Spleen (tissue), 11 donors: ENCODE measurements at regions not wholly inside any gene's neighbourhood (a gene's known extent, or its start where the extent isn't known, plus 50 kb on each side); places are given as distances from the start of the nearest gene placed in this dataset.
"Not testable (repeated sequence)": the region's sequence is repeated elsewhere in the genome, so short reads cannot be mapped to it uniquely, and the experiment has no call there.

ENCODE experiments used
- DNase-seq: peaks from one replicate; pipeline ENCODE4 v3.0.0-alpha.2; 2020
- H3K27ac ChIP-seq, 8 donors: fragments of 200-600 bp; sonication (generic) in 7 of 8; 1 replicate in 4 of 8; 2 replicates in 4 of 8; pipeline versions ENCODE4 v1.5.0 to v1.8.0; 2016 to 2021; ENCODE audit warnings: inconsistent platforms in 4 of 8, mild to moderate bottlenecking in 4 of 8, moderate library complexity in 1 of 8
- H3K27me3 ChIP-seq, 7 donors: fragments of 200-600 bp; sonication (generic) in 6 of 7; replicated peaks in 1 of 7; 1 replicate in 4 of 7; 2 replicates in 3 of 7; pipeline versions ENCODE4 v1.5.0 to v1.8.0; 2016 to 2021; ENCODE audit warnings: inconsistent platforms in 3 of 7, mild to moderate bottlenecking in 1 of 7
- H3K36me3 ChIP-seq, 6 donors: fragments of 200-600 bp; sonication (generic) in 5 of 6; 1 replicate in 4 of 6; 2 replicates in 2 of 6; pipeline versions ENCODE4 v1.5.0 to v1.8.0; 2016 to 2021; ENCODE audit warnings: inconsistent platforms in 2 of 6
- H3K4me1 ChIP-seq, 6 donors: fragments of 200-600 bp; sonication (generic) in 5 of 6; 1 replicate in 3 of 6; 2 replicates in 3 of 6; pipeline versions ENCODE4 v1.5.0 to v1.8.0; 2016 to 2021; ENCODE audit warnings: inconsistent platforms in 3 of 6
- H3K4me3 ChIP-seq, 8 donors: fragments of 200-600 bp; sonication (generic) in 7 of 8; 1 replicate in 4 of 8; 2 replicates in 4 of 8; pipeline versions ENCODE4 v1.5.0 to v1.8.0; 2016 to 2021; ENCODE audit warnings: inconsistent platforms in 4 of 8, mild to moderate bottlenecking in 4 of 8, moderate library complexity in 2 of 8
- H3K9me3 ChIP-seq, 8 donors: fragments of 200-600 bp; sonication (generic) in 7 of 8; 1 replicate in 4 of 8; 2 replicates in 4 of 8; pipeline versions ENCODE4 v1.5.0 to v1.8.0; 2016 to 2021; ENCODE audit warnings: inconsistent platforms in 4 of 8
- CTCF ChIP-seq, 11 experiments: fragments of 200-600 bp in 7 of 11; fragments of 450-650 bp in 4 of 11; sonication (generic) in 4 of 11; IDR thresholded peaks in 8 of 11; conservative IDR thresholded peaks in 3 of 11; 1 replicate in 7 of 11; 2 replicates in 4 of 11; pipeline versions ENCODE4 v1.4.0 to v1.8.0; 2016 to 2021; ENCODE audit warnings: antibody characterized with exemption in 11 of 11, inconsistent platforms in 4 of 11, mild to moderate bottlenecking in 1 of 11
- POLR2A ChIP-seq, 3 donors: fragments of 450-650 bp; IDR thresholded peaks; one replicate each; pipeline ENCODE4 v1.5.1; 2017; ENCODE audit warnings: antibody characterized with exemption in 3 of 3, mild to moderate bottlenecking in 1 of 3
- POLR2AphosphoS5 ChIP-seq, 3 donors: sonication (generic); formaldehyde crosslinking; IDR thresholded peaks; one replicate each; pipeline ENCODE4 v1.5.1; 2017; ENCODE audit warnings: antibody characterized with exemption in 3 of 3
- WGBS, 5 donors: extraction: QIAGEN DNeasy Blood & Tissue Kit in 3 of 5; methylation state at CpG; one replicate each; pipeline versions ENCODE4 v1.1.5 to v1.1.7; 2013 to 2018; 5-methylcytosine and 5-hydroxymethylcytosine counted together
- intact Hi-C: fragments of 100-400 bp; cut with DNase I; formaldehyde crosslinking; loops from one replicate; pipeline ENCODE4 v1.15.0; 2023; ENCODE audit warnings: low total_unique reads
- donor health status: healthy with polysubstance abuse.
- donor health status: DM: no; HTN: no; CAD: no; lungs with moderate emphysema.
- donor health status: DM: no; HTN: no; CAD: no.
- donor health status: Bipolar disorder and iron deficiency.
- donor health status: healthy.
- donor health status: DM: no; HTN: no; CAD: no.
- donor health status: DM: yes; HTN: yes; CAD: no.

GRCh38 chr14:105687171-105688022 lies 161.0 kb downstream of the TMEM121 start:
- not testable (repeated sequence) for H3K36me3 ChIP-seq, H3K9me3 ChIP-seq, H3K4me3 ChIP-seq, H3K27me3 ChIP-seq
- H3K27ac ChIP-seq: peak overlapping the region in 6 of 8 donors; percentile 54 to 90 (median 79)
- H3K4me1 ChIP-seq: peaks cover 0 to 17% (median 0%) of the 10 kb centered on the region in 6 donors
- WGBS, 5 donors: 69 to 80% (median 79%) methylated on average over 21 to 23 of the region's 23 CpGs
- intact Hi-C loops: loop anchor here (10.0 kb wide), 1 partner anchor 247 kb away; no protein-coding TSS in a partner anchor
- DNase-seq: peak; percentile 66

- 39 to 61% (median 52%) methylated on average over 7 to 11 of the region's 11 CpGs; no CpG with 5 or more reads in 1 of the 5 donors for WGBS, 5 donors
- not testable (repeated sequence) for H3K4me3 ChIP-seq, H3K36me3 ChIP-seq, H3K27me3 ChIP-seq, H3K9me3 ChIP-seq
- DNase-seq: peak; percentile 83
- Histone ChIP-seq H3K27ac (peak overlapping the region in 6 of 8 donors; percentile 54 to 90 (median 74)), H3K4me1 (peaks cover 0 to 17% (median 0%) of the 10 kb centered on the region in 6 donors)
- intact Hi-C loops: loop anchor here (10.0 kb wide), 1 partner anchor 247 kb away; no protein-coding TSS in a partner anchor
Measured at GRCh38 chr14:105688023-105688351, 161.6 kb downstream of the TMEM121 start.

DNA sequence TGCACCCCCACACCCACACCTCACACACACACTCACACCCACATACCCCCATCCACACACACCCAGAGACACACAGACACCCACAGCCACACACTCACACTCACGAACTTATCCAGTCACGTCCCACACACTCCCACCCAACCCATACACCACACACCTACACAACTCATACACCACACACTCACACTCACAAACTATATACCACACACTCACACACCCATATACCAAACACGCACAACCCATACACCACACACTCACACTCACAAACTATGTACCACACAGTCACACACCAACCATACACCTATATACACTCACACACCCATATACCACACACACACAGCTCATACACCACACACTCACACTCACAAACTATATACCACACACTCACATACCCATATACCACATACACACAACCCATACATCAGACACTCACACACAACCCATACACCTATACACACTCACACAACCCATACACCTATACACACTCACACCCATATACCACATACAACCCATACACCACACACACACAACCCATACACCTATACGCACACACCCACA lies 162.4 kb downstream of the TMEM121 start:
- H3K27ac ChIP-seq: peak overlapping the region in 4 of 8 donors; percentile 21 to 87 (median 49)
- H3K4me1 ChIP-seq: peaks cover 0 to 18% (median 0%) of the 10 kb centered on the region in 6 donors
- H3K27me3 ChIP-seq, DNase-seq, H3K9me3 ChIP-seq, H3K36me3 ChIP-seq, H3K4me3 ChIP-seq: not testable (repeated sequence)
- intact Hi-C loops: loop anchor here (10.0 kb wide), 1 partner anchor 246 kb away; no protein-coding TSS in a partner anchor
- 82 to 90% (median 85%) methylated on average over 2 to 4 of the region's 4 CpGs for WGBS, 5 donors

GRCh38 chr14:105689722-105690121 lies 163.3 kb downstream of the TMEM121 start:
- Histone ChIP-seq H3K36me3 (no peaks in the 10 kb centered on the region), H3K9me3 (no peaks in the 10 kb centered on the region), H3K27me3 (no peaks in the 10 kb centered on the region), H3K4me3 (no peak overlapping the region), H3K4me1 (peaks cover 0 to 25% (median 0%) of the 10 kb centered on the region in 6 donors), H3K27ac (peak overlapping the region in 4 of 8 donors; percentile 73 to 91 (median 79))
- DNase-seq: no peak
- no peak for TF ChIP-seq POLR2AphosphoS5 (IDR thresholded peaks at IDR 0.05)
- TF ChIP-seq POLR2A (IDR thresholded peaks at IDR 0.05): no peak
- no peak for TF ChIP-seq CTCF (IDR thresholded peaks at IDR 0.05 in 8 of 11, conservative IDR thresholded peaks at IDR 0.05 in 3 of 11)
- intact Hi-C loops: loop anchor here (10.0 kb wide), 1 partner anchor 245 kb away; no protein-coding TSS in a partner anchor
- WGBS, 5 donors: 91 to 100% (median 93%) methylated on average over 1 of the region's 1 CpG

DNA sequence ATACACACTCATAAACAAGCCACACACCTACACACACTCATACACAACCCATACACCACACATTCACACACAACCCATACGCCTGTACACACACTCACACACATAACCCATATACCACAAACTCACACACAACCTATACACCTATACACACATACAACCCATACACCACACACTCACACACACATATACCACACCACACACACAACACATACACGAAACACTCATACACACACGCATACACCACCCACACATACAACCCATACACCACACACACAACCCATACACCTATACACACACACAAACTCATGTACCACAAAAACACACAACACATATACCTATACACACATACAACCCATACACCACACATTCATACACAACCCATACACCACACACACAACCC lies 164.3 kb downstream of the TMEM121 start:
- H3K4me3 ChIP-seq: no peak overlapping the region
- H3K27me3 ChIP-seq: no peaks in the 10 kb centered on the region
- H3K9me3 ChIP-seq: no peaks in the 10 kb centered on the region
- WGBS, 5 donors: 88 to 97% (median 93%) methylated on average over 3 of the region's 3 CpGs
- intact Hi-C loops: no loop called here
- H3K36me3 ChIP-seq: no peaks in the 10 kb centered on the region
- peak overlapping the region in 5 of 8 donors; percentile 27 to 91 (median 79) for H3K27ac ChIP-seq
- no peak for DNase-seq
- TF ChIP-seq CTCF (IDR thresholded peaks at IDR 0.05 in 8 of 11, conservative IDR thresholded peaks at IDR 0.05 in 3 of 11) (peak in 1 of 11 experiments; percentile 6), POLR2AphosphoS5 (IDR thresholded peaks at IDR 0.05) (no peak)
- peaks cover 0 to 22% (median 0%) of the 10 kb centered on the region in 6 donors for H3K4me1 ChIP-seq

DNA sequence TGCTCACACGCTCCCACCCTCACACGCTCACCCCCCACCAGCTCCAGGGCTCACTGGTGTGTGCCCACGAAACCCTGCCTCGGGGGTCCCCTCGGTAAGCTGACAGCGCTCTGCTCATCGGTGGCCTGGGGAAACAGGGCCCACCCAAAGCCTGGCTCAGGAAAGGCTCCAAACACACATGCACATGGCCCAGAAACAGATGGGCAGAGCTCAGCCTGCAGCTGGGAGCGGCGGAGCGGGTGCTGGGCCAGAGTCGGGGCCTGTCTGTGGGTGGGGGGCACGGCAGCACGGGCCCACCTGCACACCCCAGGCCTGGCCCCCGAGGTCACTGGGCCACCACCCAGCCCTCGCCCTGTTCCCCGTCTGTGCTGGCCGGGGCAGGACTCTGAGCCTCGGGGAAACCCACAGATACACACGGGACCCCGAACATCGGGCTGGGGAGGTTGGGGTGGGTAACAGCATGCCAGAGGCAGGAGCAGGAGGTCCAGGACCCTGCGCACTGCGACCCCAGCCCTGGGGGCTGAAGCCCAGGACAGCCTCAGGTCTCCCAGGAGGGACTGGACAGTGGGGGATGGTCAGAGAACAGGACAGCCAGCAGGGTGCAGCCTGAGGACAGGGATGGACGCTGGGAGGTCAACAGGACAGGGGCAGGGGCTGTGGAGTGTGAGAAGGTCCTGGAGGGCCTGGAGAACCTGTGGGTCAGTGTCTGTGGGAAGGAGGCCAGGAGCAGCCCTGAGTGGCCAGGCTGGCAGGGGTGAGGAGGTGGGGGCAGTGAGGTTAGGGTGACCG lies 165.1 kb downstream of the TMEM121 start:
- H3K4me3 ChIP-seq, H3K36me3 ChIP-seq, H3K9me3 ChIP-seq, intact Hi-C loops, H3K27me3 ChIP-seq: not testable (repeated sequence)
- peak overlapping the region in 6 of 8 donors; percentile 47 to 91 (median 76) for H3K27ac ChIP-seq
- H3K4me1 ChIP-seq: peaks cover 0 to 22% (median 0%) of the 10 kb centered on the region in 6 donors
- peak; percentile 75 for DNase-seq
- WGBS, 5 donors: 65 to 85% (median 75%) methylated on average over 12 to 25 of the region's 25 CpGs

- H3K36me3 ChIP-seq, H3K27me3 ChIP-seq, H3K9me3 ChIP-seq, H3K4me3 ChIP-seq, intact Hi-C loops: not testable (repeated sequence)
- Histone ChIP-seq H3K4me1 (peaks cover 0 to 22% (median 0%) of the 10 kb centered on the region in 6 donors), H3K27ac (peak overlapping the region in 6 of 8 donors; percentile 47 to 91 (median 76))
- DNase-seq: peak; percentile 76
- no CpG with 5 or more reads among the region's 19 CpGs for WGBS, 5 donors
Measured at GRCh38 chr14:105692110-105692685, 165.8 kb downstream of the TMEM121 start.
